ENCODE measurements at regions not wholly inside any gene's neighbourhood (a gene's known extent, or its start where the extent isn't known, plus 50 kb on each side); places are given as distances from the start of the nearest gene placed in this dataset.

GRCh38 chr2:45337481-45337880 is 273.6 kb downstream of the SRBD1 start:
- no peak for DNase-seq (ENCODE audit: low spot score)

GRCh38 chr2:45334205-45334604 is 276.9 kb downstream of the SRBD1 start:
- no peak for DNase-seq (ENCODE audit: low spot score)

DNA sequence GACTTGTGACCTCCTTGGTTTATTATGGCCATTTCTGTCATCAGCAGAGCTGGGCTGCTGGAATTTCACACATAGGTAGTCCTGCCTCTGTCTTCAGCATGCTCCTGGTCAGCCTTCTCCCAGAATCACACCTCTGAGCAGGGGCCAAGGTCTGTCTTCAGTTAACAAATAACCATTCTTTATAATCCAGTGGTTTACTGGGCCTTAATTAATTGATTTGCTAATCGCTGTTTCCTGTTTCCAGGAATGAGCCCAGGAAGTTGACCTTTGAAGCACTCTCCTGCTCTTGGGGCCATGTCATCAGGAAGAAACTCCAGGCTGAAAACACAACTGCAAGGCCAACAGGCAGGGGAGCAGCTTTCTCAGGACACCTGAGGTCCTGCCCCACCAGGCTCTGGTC is 278.5 kb downstream of the SRBD1 start:
- no peak for DNase-seq (ENCODE audit: low spot score)

- DNase-seq (ENCODE audit: low spot score): no peak
These were observed 279.0 kb downstream of the SRBD1 start for GRCh38 chr2:45332094-45332493.

DNA sequence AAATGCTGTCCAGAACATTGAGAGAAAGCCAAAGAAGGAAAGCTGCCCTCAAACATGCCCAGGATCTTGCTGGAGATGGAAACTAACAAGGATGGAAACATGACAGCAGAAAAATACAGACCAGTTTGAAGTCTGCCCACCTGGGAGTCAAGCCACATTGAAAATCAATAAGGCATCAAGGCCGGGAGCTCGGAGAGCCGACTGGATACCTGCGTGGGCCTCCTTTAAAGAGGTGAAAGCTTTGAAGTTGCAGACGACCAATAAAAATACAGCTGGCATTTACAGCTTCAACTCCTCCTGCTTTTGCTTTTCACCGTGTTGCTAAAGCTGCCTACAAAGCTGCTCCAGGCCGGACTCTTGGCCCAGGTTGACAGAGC is 279.7 kb downstream of the SRBD1 start:
- DNase-seq (ENCODE audit: low spot score): no peak

DNA sequence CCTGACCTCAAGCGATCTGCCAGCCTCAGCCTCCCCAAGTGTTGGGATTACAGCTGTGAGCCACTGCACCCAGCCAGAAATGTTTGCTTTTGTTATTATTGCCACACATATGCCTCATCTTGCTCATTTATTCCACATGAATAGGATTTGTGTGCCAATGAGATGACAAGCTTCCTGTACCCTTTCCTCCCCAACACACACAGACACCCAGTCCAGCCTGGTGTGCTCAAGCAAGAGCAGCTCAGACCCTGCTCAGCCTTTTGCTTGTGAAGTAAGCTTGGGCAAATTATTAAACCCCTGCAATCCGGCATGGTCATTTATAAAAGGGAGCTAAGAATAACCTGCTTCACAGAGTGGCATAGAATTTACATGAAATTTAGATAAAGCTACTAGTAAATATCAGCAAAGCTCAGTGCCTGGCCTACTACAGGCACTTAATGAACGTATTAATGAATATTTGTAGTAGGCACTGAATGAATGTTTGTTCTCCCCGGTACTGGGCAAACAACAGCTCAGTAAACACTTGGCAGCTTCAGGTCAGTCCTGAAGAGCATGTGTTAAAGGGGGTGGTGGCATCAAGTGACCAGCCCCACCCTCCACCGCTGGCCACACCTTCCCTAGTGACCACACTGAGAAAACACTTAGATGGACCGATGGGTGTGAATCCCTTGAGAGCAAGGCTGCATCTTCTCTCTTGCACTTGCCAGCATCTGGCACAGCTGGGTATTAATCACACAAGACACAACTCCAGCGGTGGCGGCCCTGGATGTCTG is 280.2 kb downstream of the SRBD1 start:
- no peak for DNase-seq (ENCODE audit: low spot score)

- no peak for DNase-seq (ENCODE audit: low spot score)
These were observed 281.0 kb downstream of the SRBD1 start for GRCh38 chr2:45330108-45330507.

DNA sequence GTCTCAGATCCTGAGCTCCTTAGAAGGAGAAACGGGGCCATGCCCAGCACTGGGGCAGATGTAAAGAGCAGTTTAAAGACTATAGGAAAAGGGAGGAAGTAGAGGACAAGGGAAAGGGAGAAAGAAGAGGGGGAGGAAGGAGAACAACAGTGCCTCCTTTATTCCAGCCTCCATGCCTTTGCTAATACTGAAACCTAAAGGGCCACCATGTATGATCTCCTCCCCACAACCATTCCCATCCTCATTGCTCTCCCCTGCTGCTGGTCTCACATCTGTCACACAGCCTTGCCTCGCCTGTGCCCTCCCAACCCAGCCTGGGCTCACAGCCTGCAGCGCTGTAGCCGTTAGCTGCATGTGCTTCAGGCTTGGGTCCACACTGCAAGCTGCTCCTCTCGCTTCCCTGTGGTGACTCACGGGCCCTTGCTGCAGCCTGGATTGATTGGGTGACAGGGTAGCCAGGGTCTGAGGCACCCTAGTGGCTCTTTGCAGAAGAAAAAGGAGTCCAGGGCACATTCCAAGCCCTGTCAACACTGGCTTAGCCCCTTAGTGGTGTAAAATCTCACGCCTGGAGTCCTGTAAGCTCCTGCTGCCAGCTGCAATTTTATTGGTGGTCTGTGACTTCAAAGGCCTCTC is 281.9 kb downstream of the SRBD1 start:
- no peak for DNase-seq (ENCODE audit: low spot score)

GRCh38 chr2:45328264-45328870 is 282.7 kb downstream of the SRBD1 start:
- no peak for DNase-seq (ENCODE audit: low spot score)

DNA sequence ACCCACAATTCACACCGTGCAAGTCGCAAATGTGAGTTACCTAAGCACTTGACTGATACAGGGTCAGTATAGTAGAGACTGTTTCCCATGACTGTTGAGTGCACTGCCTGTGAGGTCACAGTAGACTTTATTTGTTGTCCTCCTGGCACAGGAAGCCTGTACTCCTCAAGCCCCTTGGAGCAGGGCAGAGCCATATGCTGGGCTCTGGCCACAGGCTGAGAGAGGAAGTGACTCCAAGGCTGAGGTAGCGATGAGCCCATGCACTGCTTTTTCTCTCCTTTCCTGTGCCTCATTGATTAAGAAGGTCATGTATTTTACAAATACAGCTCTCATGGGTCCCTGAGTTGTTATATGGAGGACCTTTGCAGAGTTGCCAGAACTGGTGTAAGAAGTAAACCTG is 287.7 kb downstream of the SRBD1 start:
- DNase-seq (ENCODE audit: low spot score): no peak

GRCh38 chr2:45320956-45321355 is 290.1 kb downstream of the SRBD1 start:
- DNase-seq (ENCODE audit: low spot score): no peak

- no peak for DNase-seq (ENCODE audit: low spot score)
These were observed 291.2 kb downstream of the SRBD1 start for GRCh38 chr2:45319683-45320455.

GRCh38 chr2:45318686-45319085 is 292.4 kb downstream of the SRBD1 start:
- no peak for DNase-seq (ENCODE audit: low spot score)

GRCh38 chr2:45316576-45317338 is 294.3 kb downstream of the SRBD1 start:
- no peak for DNase-seq (ENCODE audit: low spot score)

DNA sequence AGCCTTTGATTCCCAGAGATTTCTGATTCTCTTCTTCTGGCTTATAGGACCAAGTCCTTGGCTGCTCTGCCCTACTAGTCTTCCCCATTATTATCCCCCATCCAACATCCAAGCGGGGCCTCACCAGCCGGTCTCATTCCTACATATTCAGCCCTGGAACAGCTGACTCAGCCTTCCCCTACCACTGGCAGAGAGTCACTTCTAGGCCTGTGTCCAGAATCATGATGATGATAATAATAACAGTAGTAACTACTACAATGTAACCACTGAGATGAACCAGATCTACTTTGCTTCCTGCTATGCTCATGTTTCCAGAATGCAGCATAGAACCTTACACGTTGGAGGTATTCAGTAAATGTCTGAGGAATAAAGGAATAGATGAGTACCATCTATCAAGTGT is 295.2 kb downstream of the SRBD1 start:
- no peak for DNase-seq (ENCODE audit: low spot score)

DNA sequence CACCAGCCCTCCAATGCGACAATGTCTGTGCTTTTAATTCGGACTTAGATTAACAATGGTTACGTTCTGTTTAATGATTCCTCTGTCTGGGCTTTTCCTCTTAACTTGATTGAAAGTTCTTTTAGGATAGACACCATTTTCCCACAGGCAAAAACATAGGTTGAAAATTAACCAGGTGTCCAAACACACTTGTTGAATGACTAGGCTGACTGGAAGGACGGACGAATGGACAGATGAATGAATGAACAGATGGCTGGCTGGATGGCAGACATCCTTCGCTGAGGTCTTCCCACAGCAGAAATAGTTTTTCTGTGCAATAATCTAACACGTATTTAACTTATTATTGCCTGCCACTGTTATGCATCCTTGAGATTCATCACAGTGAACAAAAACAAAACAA is 298.8 kb downstream of the SRBD1 start:
- DNase-seq (ENCODE audit: low spot score): no peak

GRCh38 chr2:45311559-45311958 is 299.5 kb downstream of the SRBD1 start:
- no peak for DNase-seq (ENCODE audit: low spot score)

- no peak for DNase-seq (ENCODE audit: low spot score)
These were observed 297.9 kb upstream of the SIX2 start for GRCh38 chr2:45307147-45307546.

DNA sequence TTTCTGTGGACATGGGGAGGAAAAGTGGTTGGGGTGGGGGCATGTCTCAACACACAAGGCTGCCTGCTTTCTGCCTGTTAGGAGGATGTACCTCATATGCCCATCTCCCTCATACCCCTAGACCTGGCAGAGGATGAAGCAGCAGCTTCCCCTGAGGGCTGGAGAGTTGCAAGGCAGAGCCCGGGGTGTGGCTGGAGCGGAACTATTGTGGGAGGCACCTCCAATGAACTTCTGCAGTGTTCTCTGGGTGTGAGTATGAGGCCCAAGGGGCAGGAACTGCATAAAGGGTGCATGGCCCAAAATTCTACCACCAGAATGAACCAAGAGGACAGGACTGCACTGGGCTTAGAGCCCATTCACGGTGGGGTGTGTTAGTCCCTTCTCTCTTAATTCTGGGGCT is 296.3 kb upstream of the SIX2 start:
- no peak for DNase-seq (ENCODE audit: low spot score)

- DNase-seq (ENCODE audit: low spot score): no peak
These were observed 294.4 kb upstream of the SIX2 start for GRCh38 chr2:45303417-45304202.
